Gastroesophageal sphincter (tissue), 3 donors: ENCODE measurements at regions not wholly inside any gene's neighbourhood (a gene's known extent, or its start where the extent isn't known, plus 50 kb on each side); places are given as distances from the start of the nearest gene placed in this dataset.

Experiments used
- POLR2A ChIP-seq, 2 donors: fragments of 450-650 bp; IDR thresholded peaks; one replicate each; pipeline ENCODE4 v1.6.1; 2017; ENCODE audit warnings: antibody characterized with exemption in 2 of 2, mild to moderate bottlenecking in 2 of 2, moderate library complexity in 1 of 2
- TF ChIP-seq, protein P1 (sequence below), 4 experiments: fragments of 200-600 bp in 2 of 4; fragments of 450-650 bp in 2 of 4; sonication (generic) in 1 of 4; IDR thresholded peaks; one replicate each; pipeline ENCODE4 v1.5.1; 2017 to 2019; ENCODE audit warnings: antibody characterized with exemption in 4 of 4, mild to moderate bottlenecking in 2 of 4, moderate library complexity in 2 of 4

DNA sequence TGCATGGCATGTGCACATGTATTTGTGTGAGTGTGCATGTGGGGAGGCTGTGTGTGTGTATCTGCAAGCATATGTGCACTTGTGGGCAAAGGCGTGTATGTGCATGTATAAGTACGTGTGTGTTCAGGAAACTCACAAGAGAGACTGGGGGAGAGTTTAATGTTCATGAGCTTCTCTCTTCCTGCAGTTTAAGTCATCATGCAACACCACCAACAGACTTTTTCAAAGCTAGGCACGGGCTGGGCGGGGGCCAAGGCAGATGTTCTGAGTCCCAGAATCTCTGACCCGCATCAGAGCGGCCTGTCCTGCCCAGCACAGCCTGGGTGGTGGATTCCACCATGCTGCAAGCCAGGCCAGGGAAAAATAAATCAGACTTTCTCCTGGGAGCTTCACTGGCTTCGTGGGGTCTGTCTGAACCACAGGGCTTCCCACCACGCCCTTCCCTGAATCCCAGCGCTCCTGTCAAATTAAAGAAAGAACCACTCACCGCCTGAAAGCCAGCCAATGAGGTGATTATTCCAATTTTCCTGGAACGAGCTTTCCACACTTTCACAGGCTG is 75.7 kb downstream of the PITPNM2 start:
- TF ChIP-seq, protein P1, sequence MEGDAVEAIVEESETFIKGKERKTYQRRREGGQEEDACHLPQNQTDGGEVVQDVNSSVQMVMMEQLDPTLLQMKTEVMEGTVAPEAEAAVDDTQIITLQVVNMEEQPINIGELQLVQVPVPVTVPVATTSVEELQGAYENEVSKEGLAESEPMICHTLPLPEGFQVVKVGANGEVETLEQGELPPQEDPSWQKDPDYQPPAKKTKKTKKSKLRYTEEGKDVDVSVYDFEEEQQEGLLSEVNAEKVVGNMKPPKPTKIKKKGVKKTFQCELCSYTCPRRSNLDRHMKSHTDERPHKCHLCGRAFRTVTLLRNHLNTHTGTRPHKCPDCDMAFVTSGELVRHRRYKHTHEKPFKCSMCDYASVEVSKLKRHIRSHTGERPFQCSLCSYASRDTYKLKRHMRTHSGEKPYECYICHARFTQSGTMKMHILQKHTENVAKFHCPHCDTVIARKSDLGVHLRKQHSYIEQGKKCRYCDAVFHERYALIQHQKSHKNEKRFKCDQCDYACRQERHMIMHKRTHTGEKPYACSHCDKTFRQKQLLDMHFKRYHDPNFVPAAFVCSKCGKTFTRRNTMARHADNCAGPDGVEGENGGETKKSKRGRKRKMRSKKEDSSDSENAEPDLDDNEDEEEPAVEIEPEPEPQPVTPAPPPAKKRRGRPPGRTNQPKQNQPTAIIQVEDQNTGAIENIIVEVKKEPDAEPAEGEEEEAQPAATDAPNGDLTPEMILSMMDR (IDR thresholded peaks at IDR 0.05), result no peak
- TF ChIP-seq POLR2A (IDR thresholded peaks at IDR 0.05), result no peak
